ENCODE measurements at regions not wholly inside any gene's neighbourhood (a gene's known extent, or its start where the extent isn't known, plus 50 kb on each side); places are given as distances from the start of the nearest gene placed in this dataset.

- no peak for TF ChIP-seq POLR2AphosphoS5 (IDR thresholded peaks at IDR 0.05; ENCODE audit: insufficient read depth, low read depth, low read length)
- TF ChIP-seq, protein P1, sequence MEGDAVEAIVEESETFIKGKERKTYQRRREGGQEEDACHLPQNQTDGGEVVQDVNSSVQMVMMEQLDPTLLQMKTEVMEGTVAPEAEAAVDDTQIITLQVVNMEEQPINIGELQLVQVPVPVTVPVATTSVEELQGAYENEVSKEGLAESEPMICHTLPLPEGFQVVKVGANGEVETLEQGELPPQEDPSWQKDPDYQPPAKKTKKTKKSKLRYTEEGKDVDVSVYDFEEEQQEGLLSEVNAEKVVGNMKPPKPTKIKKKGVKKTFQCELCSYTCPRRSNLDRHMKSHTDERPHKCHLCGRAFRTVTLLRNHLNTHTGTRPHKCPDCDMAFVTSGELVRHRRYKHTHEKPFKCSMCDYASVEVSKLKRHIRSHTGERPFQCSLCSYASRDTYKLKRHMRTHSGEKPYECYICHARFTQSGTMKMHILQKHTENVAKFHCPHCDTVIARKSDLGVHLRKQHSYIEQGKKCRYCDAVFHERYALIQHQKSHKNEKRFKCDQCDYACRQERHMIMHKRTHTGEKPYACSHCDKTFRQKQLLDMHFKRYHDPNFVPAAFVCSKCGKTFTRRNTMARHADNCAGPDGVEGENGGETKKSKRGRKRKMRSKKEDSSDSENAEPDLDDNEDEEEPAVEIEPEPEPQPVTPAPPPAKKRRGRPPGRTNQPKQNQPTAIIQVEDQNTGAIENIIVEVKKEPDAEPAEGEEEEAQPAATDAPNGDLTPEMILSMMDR (IDR thresholded peaks at IDR 0.05; ENCODE audit: extremely low read depth in 1 of 2, insufficient read depth in 1 of 2, low read depth in 1 of 2, low read length in 2 of 2): no peak
- TF ChIP-seq FOS (IDR thresholded peaks at IDR 0.05; ENCODE audit: borderline replicate concordance, insufficient read depth, low read length): no peak
- no peak for TF ChIP-seq POLR2A (IDR thresholded peaks at IDR 0.05; ENCODE audit: low read depth, low read length)
- TF ChIP-seq, protein P2, sequence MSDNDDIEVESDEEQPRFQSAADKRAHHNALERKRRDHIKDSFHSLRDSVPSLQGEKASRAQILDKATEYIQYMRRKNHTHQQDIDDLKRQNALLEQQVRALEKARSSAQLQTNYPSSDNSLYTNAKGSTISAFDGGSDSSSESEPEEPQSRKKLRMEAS (IDR thresholded peaks at IDR 0.05; ENCODE audit: insufficient read depth, insufficient read length): no peak
- TF ChIP-seq EZH2 (IDR thresholded peaks at IDR 0.05; ENCODE audit: borderline replicate concordance, low read depth, low read length, severe bottlenecking): no peak
- no peak for TF ChIP-seq MYC (IDR thresholded peaks at IDR 0.05; ENCODE audit: low read depth, low read length)
These were observed 134.7 kb downstream of the EMX2 start for GRCh38 chr10:117677239-117677638.

Data from endothelial cell of umbilical vein (primary cell).